ENCODE measurements at regions not wholly inside any gene's neighbourhood (a gene's known extent, or its start where the extent isn't known, plus 50 kb on each side); places are given as distances from the start of the nearest gene placed in this dataset.

DNA sequence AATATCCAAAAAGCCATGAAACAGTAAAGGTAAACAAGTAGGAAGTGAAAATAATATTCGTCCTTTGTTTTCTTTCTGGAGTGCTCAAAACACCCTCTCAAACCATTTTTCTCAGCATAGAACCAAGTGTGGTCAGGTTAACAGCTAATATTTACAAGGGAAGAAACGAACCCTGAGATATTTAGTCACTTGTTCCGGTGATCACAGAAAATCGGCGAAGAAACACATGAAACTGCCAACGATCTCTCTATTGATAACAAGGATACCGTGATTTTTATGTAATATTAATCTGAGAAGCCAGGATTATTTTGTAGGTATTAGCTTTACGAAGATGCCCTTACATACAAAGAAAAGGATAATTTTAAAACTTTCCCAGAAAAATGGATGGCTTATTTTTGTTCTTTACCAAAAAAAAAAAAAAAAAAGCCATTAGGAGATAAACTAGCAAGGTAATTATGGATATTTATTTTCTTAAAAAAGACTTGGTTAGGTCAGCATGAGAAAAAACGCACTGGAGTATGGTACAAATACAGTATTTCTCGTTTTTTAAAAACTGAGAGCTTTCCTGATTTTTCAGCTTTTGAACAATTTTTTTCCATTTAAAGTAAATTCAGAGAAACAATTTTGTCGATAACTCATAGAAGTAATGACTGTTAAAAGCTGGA lies 107.3 kb upstream of the HNRNPU start:
- no peak for ATAC-seq
- TF ChIP-seq OSR1 (CRISPR knock-in tag; IDR thresholded peaks at IDR 0.05) (no peak), ZC3H10 (CRISPR knock-in tag; IDR thresholded peaks at IDR 0.05) (0 out of 2 replicates have a peak, but pooled peaks have one; percentile 13)

DNA sequence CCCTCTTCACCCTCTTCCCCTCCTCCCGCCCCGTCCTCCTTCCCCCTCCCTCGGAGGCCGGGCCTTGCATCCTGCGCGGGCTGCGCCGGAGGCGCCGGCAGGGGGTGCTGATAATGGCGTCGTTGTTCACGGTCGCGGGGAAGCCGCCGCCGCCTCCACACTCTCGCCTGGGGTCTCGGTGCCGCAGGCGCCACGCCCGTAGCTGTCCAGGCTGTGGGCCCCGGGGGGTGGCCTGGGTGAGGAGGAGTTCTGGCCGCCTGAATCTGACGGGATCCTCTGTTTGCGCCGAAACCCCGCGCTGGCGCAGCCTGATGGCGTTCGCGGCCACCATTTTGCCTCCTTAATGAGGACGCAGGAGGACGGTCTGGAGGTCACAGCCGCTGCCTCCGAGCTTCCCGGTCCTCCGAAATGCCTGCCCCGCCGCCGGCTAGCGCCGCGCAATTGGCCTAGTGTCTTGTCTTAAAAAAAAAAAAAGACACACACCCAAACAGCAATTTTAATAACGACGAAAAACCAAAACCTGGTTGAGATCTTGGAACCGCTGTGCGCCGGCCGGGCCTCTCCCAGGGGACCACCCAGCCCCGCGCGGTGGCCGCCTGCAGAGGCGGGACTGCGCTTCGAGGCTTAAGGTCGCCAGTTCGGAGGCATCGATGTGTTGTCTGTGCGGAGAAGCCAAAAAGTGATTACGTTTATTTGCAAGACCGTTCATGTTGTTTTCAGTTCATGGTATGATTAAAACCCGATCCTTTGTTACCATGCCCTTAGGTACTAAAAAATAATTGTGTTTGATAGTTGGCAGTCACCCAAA lies 106.6 kb upstream of the HNRNPU start:
- TF ChIP-seq, protein P1, sequence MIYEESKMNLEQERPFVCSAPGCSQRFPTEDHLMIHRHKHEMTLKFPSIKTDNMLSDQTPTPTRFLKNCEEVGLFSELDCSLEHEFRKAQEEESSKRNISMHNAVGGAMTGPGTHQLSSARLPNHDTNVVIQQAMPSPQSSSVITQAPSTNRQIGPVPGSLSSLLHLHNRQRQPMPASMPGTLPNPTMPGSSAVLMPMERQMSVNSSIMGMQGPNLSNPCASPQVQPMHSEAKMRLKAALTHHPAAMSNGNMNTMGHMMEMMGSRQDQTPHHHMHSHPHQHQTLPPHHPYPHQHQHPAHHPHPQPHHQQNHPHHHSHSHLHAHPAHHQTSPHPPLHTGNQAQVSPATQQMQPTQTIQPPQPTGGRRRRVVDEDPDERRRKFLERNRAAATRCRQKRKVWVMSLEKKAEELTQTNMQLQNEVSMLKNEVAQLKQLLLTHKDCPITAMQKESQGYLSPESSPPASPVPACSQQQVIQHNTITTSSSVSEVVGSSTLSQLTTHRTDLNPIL (CRISPR knock-in tag; IDR thresholded peaks at IDR 0.05; ENCODE audit: low read depth) = no peak
- no peak for TF ChIP-seq SNAI2 (CRISPR knock-in tag; IDR thresholded peaks at IDR 0.05)
- no peak for TF ChIP-seq ZNF565 (CRISPR knock-in tag; conservative IDR thresholded peaks at IDR 0.05; ENCODE audit: low read depth)
- no peak for TF ChIP-seq CSDC2 (CRISPR knock-in tag; IDR thresholded peaks at IDR 0.05)
- TF ChIP-seq, protein P2, sequence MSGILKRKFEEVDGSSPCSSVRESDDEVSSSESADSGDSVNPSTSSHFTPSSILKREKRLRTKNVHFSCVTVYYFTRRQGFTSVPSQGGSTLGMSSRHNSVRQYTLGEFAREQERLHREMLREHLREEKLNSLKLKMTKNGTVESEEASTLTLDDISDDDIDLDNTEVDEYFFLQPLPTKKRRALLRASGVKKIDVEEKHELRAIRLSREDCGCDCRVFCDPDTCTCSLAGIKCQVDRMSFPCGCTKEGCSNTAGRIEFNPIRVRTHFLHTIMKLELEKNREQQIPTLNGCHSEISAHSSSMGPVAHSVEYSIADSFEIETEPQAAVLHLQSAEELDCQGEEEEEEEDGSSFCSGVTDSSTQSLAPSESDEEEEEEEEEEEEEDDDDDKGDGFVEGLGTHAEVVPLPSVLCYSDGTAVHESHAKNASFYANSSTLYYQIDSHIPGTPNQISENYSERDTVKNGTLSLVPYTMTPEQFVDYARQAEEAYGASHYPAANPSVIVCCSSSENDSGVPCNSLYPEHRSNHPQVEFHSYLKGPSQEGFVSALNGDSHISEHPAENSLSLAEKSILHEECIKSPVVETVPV (CRISPR knock-in tag; IDR thresholded peaks at IDR 0.05) = 0 out of 2 replicates have a peak, but pooled peaks have one; percentile 58
- no peak for TF ChIP-seq RARB (CRISPR knock-in tag; IDR thresholded peaks at IDR 0.05)
- TF ChIP-seq OSR1 (CRISPR knock-in tag; IDR thresholded peaks at IDR 0.05) = no peak
- TF ChIP-seq, protein P3, sequence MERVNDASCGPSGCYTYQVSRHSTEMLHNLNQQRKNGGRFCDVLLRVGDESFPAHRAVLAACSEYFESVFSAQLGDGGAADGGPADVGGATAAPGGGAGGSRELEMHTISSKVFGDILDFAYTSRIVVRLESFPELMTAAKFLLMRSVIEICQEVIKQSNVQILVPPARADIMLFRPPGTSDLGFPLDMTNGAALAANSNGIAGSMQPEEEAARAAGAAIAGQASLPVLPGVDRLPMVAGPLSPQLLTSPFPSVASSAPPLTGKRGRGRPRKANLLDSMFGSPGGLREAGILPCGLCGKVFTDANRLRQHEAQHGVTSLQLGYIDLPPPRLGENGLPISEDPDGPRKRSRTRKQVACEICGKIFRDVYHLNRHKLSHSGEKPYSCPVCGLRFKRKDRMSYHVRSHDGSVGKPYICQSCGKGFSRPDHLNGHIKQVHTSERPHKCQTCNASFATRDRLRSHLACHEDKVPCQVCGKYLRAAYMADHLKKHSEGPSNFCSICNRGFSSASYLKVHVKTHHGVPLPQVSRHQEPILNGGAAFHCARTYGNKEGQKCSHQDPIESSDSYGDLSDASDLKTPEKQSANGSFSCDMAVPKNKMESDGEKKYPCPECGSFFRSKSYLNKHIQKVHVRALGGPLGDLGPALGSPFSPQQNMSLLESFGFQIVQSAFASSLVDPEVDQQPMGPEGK (CRISPR knock-in tag; IDR thresholded peaks at IDR 0.05; ENCODE audit: borderline replicate concordance) = 0 out of 2 replicates have a peak, but pooled peaks have one; percentile 20
- TF ChIP-seq ZC3H10 (CRISPR knock-in tag; IDR thresholded peaks at IDR 0.05) = 0 out of 2 replicates have a peak, but pooled peaks have one; percentile 13
- TF ChIP-seq ZFP30 (CRISPR knock-in tag; IDR thresholded peaks at IDR 0.05) = no peak
- no peak for TF ChIP-seq PPARA (CRISPR knock-in tag; IDR thresholded peaks at IDR 0.05; ENCODE audit: borderline replicate concordance)
- TF ChIP-seq, protein P4, sequence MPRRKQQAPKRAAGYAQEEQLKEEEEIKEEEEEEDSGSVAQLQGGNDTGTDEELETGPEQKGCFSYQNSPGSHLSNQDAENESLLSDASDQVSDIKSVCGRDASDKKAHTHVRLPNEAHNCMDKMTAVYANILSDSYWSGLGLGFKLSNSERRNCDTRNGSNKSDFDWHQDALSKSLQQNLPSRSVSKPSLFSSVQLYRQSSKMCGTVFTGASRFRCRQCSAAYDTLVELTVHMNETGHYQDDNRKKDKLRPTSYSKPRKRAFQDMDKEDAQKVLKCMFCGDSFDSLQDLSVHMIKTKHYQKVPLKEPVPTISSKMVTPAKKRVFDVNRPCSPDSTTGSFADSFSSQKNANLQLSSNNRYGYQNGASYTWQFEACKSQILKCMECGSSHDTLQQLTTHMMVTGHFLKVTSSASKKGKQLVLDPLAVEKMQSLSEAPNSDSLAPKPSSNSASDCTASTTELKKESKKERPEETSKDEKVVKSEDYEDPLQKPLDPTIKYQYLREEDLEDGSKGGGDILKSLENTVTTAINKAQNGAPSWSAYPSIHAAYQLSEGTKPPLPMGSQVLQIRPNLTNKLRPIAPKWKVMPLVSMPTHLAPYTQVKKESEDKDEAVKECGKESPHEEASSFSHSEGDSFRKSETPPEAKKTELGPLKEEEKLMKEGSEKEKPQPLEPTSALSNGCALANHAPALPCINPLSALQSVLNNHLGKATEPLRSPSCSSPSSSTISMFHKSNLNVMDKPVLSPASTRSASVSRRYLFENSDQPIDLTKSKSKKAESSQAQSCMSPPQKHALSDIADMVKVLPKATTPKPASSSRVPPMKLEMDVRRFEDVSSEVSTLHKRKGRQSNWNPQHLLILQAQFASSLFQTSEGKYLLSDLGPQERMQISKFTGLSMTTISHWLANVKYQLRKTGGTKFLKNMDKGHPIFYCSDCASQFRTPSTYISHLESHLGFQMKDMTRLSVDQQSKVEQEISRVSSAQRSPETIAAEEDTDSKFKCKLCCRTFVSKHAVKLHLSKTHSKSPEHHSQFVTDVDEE (CRISPR knock-in tag; IDR thresholded peaks at IDR 0.05) = peak; percentile 47; the same call in 1 of the 2 replicates
- TF ChIP-seq ZNF70 (CRISPR knock-in tag; IDR thresholded peaks at IDR 0.05) = no peak
- peak; percentile 93 for TF ChIP-seq ZFP3 (CRISPR knock-in tag; IDR thresholded peaks at IDR 0.05)
- no peak for TF ChIP-seq ISL1 (CRISPR knock-in tag; IDR thresholded peaks at IDR 0.05)
- no peak for TF ChIP-seq BACH2 (CRISPR knock-in tag; IDR thresholded peaks at IDR 0.05; ENCODE audit: borderline replicate concordance)
- TF ChIP-seq, protein P5, sequence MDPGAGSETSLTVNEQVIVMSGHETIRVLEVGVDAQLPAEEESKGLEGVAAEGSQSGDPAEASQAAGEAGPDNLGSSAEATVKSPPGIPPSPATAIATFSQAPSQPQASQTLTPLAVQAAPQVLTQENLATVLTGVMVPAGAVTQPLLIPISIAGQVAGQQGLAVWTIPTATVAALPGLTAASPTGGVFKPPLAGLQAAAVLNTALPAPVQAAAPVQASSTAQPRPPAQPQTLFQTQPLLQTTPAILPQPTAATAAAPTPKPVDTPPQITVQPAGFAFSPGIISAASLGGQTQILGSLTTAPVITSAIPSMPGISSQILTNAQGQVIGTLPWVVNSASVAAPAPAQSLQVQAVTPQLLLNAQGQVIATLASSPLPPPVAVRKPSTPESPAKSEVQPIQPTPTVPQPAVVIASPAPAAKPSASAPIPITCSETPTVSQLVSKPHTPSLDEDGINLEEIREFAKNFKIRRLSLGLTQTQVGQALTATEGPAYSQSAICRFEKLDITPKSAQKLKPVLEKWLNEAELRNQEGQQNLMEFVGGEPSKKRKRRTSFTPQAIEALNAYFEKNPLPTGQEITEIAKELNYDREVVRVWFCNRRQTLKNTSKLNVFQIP (CRISPR knock-in tag; IDR thresholded peaks at IDR 0.05; ENCODE audit: borderline replicate concordance, low read depth) = no peak
- no peak for TF ChIP-seq ZNF8 (CRISPR knock-in tag; IDR thresholded peaks at IDR 0.05)
- TF ChIP-seq TOX (CRISPR knock-in tag; IDR thresholded peaks at IDR 0.05; ENCODE audit: borderline replicate concordance) = peak; percentile 31; the same call in 1 of the 2 replicates
- peak; percentile 75 for ATAC-seq

Data from SK-N-SH treated with all-trans-retinoic acid at 6 μM for 48 hours (cell line).